ENCODE measurements at regions not wholly inside any gene's neighbourhood (a gene's known extent, or its start where the extent isn't known, plus 50 kb on each side); places are given as distances from the start of the nearest gene placed in this dataset.

DNA sequence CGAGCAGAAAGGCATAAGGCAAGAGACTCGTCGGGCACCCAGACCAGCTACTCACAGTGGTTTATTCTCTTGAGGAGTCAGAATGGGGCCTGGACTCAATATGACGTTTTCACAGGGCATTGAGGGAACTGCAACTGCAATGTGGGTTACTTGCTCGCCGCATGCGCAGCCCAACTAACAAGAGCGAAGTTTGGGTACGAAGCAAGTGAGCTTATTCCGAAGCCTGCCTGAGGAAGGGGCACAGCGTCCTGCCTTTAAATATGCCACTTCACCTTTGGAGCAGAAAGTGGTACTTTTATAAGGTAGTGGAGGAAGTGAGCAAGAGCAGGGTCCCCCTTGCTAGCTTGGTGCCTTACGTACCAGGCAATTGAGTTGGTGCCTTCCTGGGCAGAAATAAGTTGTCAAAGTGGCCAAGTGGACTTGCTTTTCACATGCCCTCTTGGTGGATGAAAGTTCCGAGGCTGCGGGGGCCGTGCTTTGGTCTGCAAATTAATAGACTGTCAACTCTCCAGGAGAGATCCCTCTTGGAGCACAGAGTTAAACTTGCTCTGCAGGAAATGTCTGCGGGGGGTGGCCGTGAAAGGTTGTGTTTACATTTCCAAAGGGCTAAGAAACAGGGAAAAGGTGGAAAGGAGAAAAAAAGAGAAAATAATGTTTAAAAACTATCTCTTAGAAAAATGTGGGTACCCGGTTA is 480.4 kb downstream of the TRIML1 start:
- TF ChIP-seq, protein P1, sequence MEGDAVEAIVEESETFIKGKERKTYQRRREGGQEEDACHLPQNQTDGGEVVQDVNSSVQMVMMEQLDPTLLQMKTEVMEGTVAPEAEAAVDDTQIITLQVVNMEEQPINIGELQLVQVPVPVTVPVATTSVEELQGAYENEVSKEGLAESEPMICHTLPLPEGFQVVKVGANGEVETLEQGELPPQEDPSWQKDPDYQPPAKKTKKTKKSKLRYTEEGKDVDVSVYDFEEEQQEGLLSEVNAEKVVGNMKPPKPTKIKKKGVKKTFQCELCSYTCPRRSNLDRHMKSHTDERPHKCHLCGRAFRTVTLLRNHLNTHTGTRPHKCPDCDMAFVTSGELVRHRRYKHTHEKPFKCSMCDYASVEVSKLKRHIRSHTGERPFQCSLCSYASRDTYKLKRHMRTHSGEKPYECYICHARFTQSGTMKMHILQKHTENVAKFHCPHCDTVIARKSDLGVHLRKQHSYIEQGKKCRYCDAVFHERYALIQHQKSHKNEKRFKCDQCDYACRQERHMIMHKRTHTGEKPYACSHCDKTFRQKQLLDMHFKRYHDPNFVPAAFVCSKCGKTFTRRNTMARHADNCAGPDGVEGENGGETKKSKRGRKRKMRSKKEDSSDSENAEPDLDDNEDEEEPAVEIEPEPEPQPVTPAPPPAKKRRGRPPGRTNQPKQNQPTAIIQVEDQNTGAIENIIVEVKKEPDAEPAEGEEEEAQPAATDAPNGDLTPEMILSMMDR (IDR thresholded peaks at IDR 0.05), result no peak
- TF ChIP-seq SIN3A (IDR thresholded peaks at IDR 0.05; ENCODE audit: borderline replicate concordance, insufficient read depth, low read depth, low read length) (no peak), POLR2AphosphoS5 (IDR thresholded peaks at IDR 0.05; ENCODE audit: low read depth, low read length) (no peak)
